ENCODE measurements at regions not wholly inside any gene's neighbourhood (a gene's known extent, or its start where the extent isn't known, plus 50 kb on each side); places are given as distances from the start of the nearest gene placed in this dataset.
"Not testable (repeated sequence)": the region's sequence is repeated elsewhere in the genome, so short reads cannot be mapped to it uniquely, and the experiment has no call there.

GRCh38 chrX:104392350-104392749, 137.6 kb upstream of the ESX1 start:
- DNase-seq: no peak
- Histone ChIP-seq H3K36me3 (no peaks in the 10 kb centered on the region), H3K9me3 (no peaks in the 10 kb centered on the region), H3K4me1 (ENCODE audit: insufficient read depth) (no peaks in the 10 kb centered on the region), H3K27ac (no peak overlapping the region), H3K27me3 (no peaks in the 10 kb centered on the region), H3K4me3 (no peak overlapping the region)
- intact Hi-C loops (cut with DNase I): no loop called here
- WGBS, 3 donors: 57 to 72% (median 68%) methylated on average over 4 of the region's 4 CpGs
- TF ChIP-seq EP300 (IDR thresholded peaks at IDR 0.05): no peak
- TF ChIP-seq CTCF (IDR thresholded peaks at IDR 0.05): no peak
- no peak for TF ChIP-seq POLR2A (IDR thresholded peaks at IDR 0.05)

- H3K9me3 ChIP-seq: no peaks in the 10 kb centered on the region
- no peaks in the 10 kb centered on the region for H3K4me1 ChIP-seq (ENCODE audit: insufficient read depth)
- WGBS, 3 donors: 69 to 74% (median 70%) methylated on average over 4 of the region's 4 CpGs
- intact Hi-C loops (cut with DNase I): loop anchor here in 1 of 4 donors (2.0 kb wide), 1 partner anchor 13 kb away; no protein-coding TSS in a partner anchor
- H3K4me3 ChIP-seq: no peak overlapping the region
- H3K27me3 ChIP-seq: no peaks in the 10 kb centered on the region
- H3K27ac ChIP-seq: no peak overlapping the region
- H3K36me3 ChIP-seq: no peaks in the 10 kb centered on the region
- TF ChIP-seq EP300 (IDR thresholded peaks at IDR 0.05) (no peak), CTCF (IDR thresholded peaks at IDR 0.05) (no peak), POLR2A (IDR thresholded peaks at IDR 0.05) (no peak)
- no peak for DNase-seq
Observed at GRCh38 chrX:104391906-104392305, 137.2 kb upstream of the ESX1 start.

- intact Hi-C loops (cut with DNase I): no loop called here
- H3K4me1 ChIP-seq (ENCODE audit: insufficient read depth): no peaks in the 10 kb centered on the region
- H3K9me3 ChIP-seq: no peaks in the 10 kb centered on the region
- H3K27ac ChIP-seq: no peak overlapping the region
- no peak overlapping the region for H3K4me3 ChIP-seq
- H3K36me3 ChIP-seq: no peaks in the 10 kb centered on the region
- DNase-seq: no peak
- no peaks in the 10 kb centered on the region for H3K27me3 ChIP-seq
- TF ChIP-seq EP300 (IDR thresholded peaks at IDR 0.05): no peak
- TF ChIP-seq POLR2A (IDR thresholded peaks at IDR 0.05): no peak
- WGBS, 3 donors: 77 to 85% (median 83%) methylated on average over 2 of the region's 2 CpGs
Observed at GRCh38 chrX:104376937-104377336, 122.2 kb upstream of the ESX1 start.

- H3K4me3 ChIP-seq: no peak overlapping the region
- H3K4me1 ChIP-seq (ENCODE audit: insufficient read depth): no peaks in the 10 kb centered on the region
- intact Hi-C loops (cut with DNase I): no loop called here
- H3K36me3 ChIP-seq: no peaks in the 10 kb centered on the region
- no peak for DNase-seq
- no peaks in the 10 kb centered on the region for H3K9me3 ChIP-seq
- TF ChIP-seq POLR2A (IDR thresholded peaks at IDR 0.05): no peak
- no peak overlapping the region for H3K27ac ChIP-seq
- no peaks in the 10 kb centered on the region for H3K27me3 ChIP-seq
- WGBS, 3 donors: 37 to 42% (median 37%) methylated on average over 1 of the region's 1 CpG
Observed at GRCh38 chrX:104372547-104372946, 117.8 kb upstream of the ESX1 start.

- no peaks in the 10 kb centered on the region for H3K9me3 ChIP-seq
- TF ChIP-seq POLR2A (IDR thresholded peaks at IDR 0.05): no peak
- TF ChIP-seq CTCF (IDR thresholded peaks at IDR 0.05): no peak
- no peak for TF ChIP-seq EP300 (IDR thresholded peaks at IDR 0.05)
- DNase-seq: no peak
- H3K36me3 ChIP-seq: no peaks in the 10 kb centered on the region
- 42 to 62% (median 51%) methylated on average over 2 of the region's 2 CpGs for WGBS, 3 donors
- no peaks in the 10 kb centered on the region for H3K4me1 ChIP-seq (ENCODE audit: insufficient read depth)
- H3K27ac ChIP-seq: no peak overlapping the region
- H3K27me3 ChIP-seq: no peaks in the 10 kb centered on the region
- intact Hi-C loops (cut with DNase I): no loop called here
- H3K4me3 ChIP-seq: no peak overlapping the region
Observed at GRCh38 chrX:104370089-104370488, 115.4 kb upstream of the ESX1 start.

GRCh38 chrX:104360774-104361173, 106.0 kb upstream of the ESX1 start:
- DNase-seq; H3K9me3 ChIP-seq; H3K27ac ChIP-seq; H3K27me3 ChIP-seq; H3K36me3 ChIP-seq; intact Hi-C loops (cut with DNase I); H3K4me3 ChIP-seq; H3K4me1 ChIP-seq (ENCODE audit: insufficient read depth): not testable (repeated sequence)
- WGBS, 3 donors: 93 to 96% (median 94%) methylated on average over 2 of the region's 2 CpGs

Measured in ovary (tissue), 7 donors.